GM12892 (cell line): ENCODE measurements at regions not wholly inside any gene's neighbourhood (a gene's known extent, or its start where the extent isn't known, plus 50 kb on each side); places are given as distances from the start of the nearest gene placed in this dataset.

Experiments used
- POLR2A ChIP-seq: IDR thresholded peaks from 2 replicates; pipeline ENCODE4 v1.6.1; 2011; ENCODE audit warnings: low read depth, low read length, control low read depth
- TAF1 ChIP-seq: IDR thresholded peaks from 2 replicates; pipeline ENCODE4 v1.6.1; 2011; ENCODE audit warnings: low read depth, mild to moderate bottlenecking, control low read depth, low read length, borderline replicate concordance

GRCh38 chr11:119484741-119485605 is 62.0 kb upstream of the THY1 start:
- TF ChIP-seq TAF1: no peak
- TF ChIP-seq POLR2A: no peak
